ENCODE measurements at regions not wholly inside any gene's neighbourhood (a gene's known extent, or its start where the extent isn't known, plus 50 kb on each side); places are given as distances from the start of the nearest gene placed in this dataset.

DNA sequence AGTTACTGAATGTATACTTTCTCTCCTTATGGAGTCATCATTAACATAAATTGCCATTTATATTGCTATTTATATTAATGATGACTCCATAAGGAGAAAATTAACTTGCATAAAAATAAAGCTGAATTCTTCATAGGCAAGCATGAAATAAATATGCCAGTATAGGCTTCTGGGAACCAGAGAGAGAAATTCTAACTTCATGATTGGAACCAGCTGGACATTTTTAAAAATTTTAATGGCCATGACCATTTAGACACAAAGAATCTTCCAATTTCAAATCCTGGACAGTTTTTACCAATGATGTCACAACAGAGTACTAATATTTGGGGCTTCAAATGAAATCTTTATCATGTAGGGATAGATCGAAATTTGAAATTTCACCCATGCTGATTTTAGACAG lies 268.7 kb downstream of the PTGER3 start:
- in situ Hi-C loops (cut with HindIII; ENCODE audit: extremely low pct_ligation_motif_present, low pct_unique_long_range_greater_than_20kb), result no loop called here
- 0% methylated on average over 1 of the region's 1 CpG for WGBS (ENCODE audit: low lambda C conversion rate)
- POLR2A ChIA-PET, result no interaction called here

DNA sequence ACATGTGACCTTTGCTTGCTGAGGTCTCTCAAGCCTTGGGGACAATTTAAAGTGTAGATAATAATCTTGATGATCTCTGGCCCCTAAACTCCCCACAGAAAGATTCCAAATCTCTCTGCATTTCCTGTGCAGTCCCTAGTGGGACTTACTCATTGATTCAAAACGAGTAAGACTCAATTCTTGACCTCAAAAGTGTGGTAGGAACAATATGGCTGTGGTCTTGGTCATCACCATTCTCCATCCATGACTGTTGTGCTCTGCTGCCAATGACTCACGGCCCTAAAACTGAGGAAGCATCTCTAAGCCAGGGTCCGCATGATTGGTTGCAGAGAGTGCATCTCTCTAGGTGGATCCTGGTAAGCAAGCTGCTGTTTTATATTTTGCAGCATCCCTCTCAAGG lies 268.0 kb downstream of the PTGER3 start:
- FAIRE-seq, result no peak

More for the DNA sequence above, 268.7 kb downstream of the PTGER3 start:
- H3K9me3 ChIP-seq (ENCODE audit: low read length), result no peaks in the 10 kb centered on the region
- H3K36me3 ChIP-seq (replicated peaks in 1 of 2; ENCODE audit: control insufficient read depth in 1 of 2, insufficient read depth in 2 of 2, low read length in 2 of 2), result no peaks in the 10 kb centered on the region
- no peak for FAIRE-seq
- H3K4me3 ChIP-seq (replicated peaks in 1 of 3; ENCODE audit: insufficient read depth in 1 of 3, low read depth in 2 of 3, low read length in 3 of 3), result no peak overlapping the region
- no peak overlapping the region for H3K9ac ChIP-seq (ENCODE audit: insufficient read depth, low read depth, low read length)
- H3K27me3 ChIP-seq (ENCODE audit: control insufficient read depth in 1 of 2, insufficient read depth in 2 of 2, low read length in 2 of 2), result no peaks in the 10 kb centered on the region
- H4K20me1 ChIP-seq (ENCODE audit: insufficient read depth, low read length), result no peaks in the 10 kb centered on the region
- no peak overlapping the region for H2AFZ ChIP-seq (ENCODE audit: low read length)
- no peak for ATAC-seq
- BruUV-seq (replicated peaks), result no TSS peak
- no peak overlapping the region for H3K27ac ChIP-seq (ENCODE audit: extremely low read length, insufficient read depth, low read length)
- TF ChIP-seq DNMT1 (CRISPR knock-in tag; IDR thresholded peaks at IDR 0.05) (no peak), KLF6 (CRISPR knock-in tag; IDR thresholded peaks at IDR 0.05) (no peak)
- TF ChIP-seq, protein P1, sequence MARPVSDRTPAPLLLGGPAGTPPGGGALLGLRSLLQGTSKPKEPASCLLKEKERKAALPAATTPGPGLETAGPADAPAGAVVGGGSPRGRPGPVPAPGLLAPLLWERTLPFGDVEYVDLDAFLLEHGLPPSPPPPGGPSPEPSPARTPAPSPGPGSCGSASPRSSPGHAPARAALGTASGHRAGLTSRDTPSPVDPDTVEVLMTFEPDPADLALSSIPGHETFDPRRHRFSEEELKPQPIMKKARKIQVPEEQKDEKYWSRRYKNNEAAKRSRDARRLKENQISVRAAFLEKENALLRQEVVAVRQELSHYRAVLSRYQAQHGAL (CRISPR knock-in tag; IDR thresholded peaks at IDR 0.05; ENCODE audit: not compliant biosample characterization), result no peak
- TF ChIP-seq, protein P2, sequence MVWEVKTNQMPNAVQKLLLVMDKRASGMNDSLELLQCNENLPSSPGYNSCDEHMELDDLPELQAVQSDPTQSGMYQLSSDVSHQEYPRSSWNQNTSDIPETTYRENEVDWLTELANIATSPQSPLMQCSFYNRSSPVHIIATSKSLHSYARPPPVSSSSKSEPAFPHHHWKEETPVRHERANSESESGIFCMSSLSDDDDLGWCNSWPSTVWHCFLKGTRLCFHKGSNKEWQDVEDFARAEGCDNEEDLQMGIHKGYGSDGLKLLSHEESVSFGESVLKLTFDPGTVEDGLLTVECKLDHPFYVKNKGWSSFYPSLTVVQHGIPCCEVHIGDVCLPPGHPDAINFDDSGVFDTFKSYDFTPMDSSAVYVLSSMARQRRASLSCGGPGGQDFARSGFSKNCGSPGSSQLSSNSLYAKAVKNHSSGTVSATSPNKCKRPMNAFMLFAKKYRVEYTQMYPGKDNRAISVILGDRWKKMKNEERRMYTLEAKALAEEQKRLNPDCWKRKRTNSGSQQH (CRISPR knock-in tag; IDR thresholded peaks at IDR 0.05; ENCODE audit: low read depth), result no peak
- intact Hi-C loops (cut with micrococcal nuclease; ENCODE audit: unreplicated experiment), result no loop called here
- H3K79me2 ChIP-seq (ENCODE audit: insufficient read depth, low read length), result no peaks in the 10 kb centered on the region
- CTCF ChIA-PET (ENCODE audit: low intra/inter-chr PET ratio, low total read pairs), result no interaction called here
- no peak overlapping the region for H3K4me2 ChIP-seq (ENCODE audit: low read depth, low read length)
- no peaks in the 10 kb centered on the region for H3K4me1 ChIP-seq (ENCODE audit: insufficient read depth, low read length)
- no peak for DNase-seq (ENCODE audit: low spot score)

More for the DNA sequence above, 268.0 kb downstream of the PTGER3 start:
- Histone ChIP-seq H3K36me3 (replicated peaks in 1 of 2; ENCODE audit: control insufficient read depth in 1 of 2, insufficient read depth in 2 of 2, low read length in 2 of 2) (no peaks in the 10 kb centered on the region), H3K79me2 (ENCODE audit: insufficient read depth, low read length) (no peaks in the 10 kb centered on the region), H3K4me3 (replicated peaks in 1 of 3; ENCODE audit: insufficient read depth in 1 of 3, low read depth in 2 of 3, low read length in 3 of 3) (no peak overlapping the region), H3K27me3 (ENCODE audit: control insufficient read depth in 1 of 2, insufficient read depth in 2 of 2, low read length in 2 of 2) (no peaks in the 10 kb centered on the region), H3K9me3 (ENCODE audit: low read length) (no peaks in the 10 kb centered on the region), H4K20me1 (ENCODE audit: insufficient read depth, low read length) (no peaks in the 10 kb centered on the region), H3K9ac (ENCODE audit: insufficient read depth, low read depth, low read length) (no peak overlapping the region), H2AFZ (ENCODE audit: low read length) (no peak overlapping the region), H3K4me2 (ENCODE audit: low read depth, low read length) (no peak overlapping the region), H3K4me1 (ENCODE audit: insufficient read depth, low read length) (no peaks in the 10 kb centered on the region), H3K27ac (ENCODE audit: extremely low read length, insufficient read depth, low read length) (no peak overlapping the region)
- WGBS (ENCODE audit: low lambda C conversion rate), result 11% methylated on average over 3 of the region's 3 CpGs
- DNase-seq (ENCODE audit: low spot score) (no peak), ATAC-seq (no peak)
- POLR2A ChIA-PET, result no interaction called here
- BruUV-seq (replicated peaks), result no TSS peak
- CTCF ChIA-PET (ENCODE audit: low intra/inter-chr PET ratio, low total read pairs), result no interaction called here
- TF ChIP-seq, protein P3, sequence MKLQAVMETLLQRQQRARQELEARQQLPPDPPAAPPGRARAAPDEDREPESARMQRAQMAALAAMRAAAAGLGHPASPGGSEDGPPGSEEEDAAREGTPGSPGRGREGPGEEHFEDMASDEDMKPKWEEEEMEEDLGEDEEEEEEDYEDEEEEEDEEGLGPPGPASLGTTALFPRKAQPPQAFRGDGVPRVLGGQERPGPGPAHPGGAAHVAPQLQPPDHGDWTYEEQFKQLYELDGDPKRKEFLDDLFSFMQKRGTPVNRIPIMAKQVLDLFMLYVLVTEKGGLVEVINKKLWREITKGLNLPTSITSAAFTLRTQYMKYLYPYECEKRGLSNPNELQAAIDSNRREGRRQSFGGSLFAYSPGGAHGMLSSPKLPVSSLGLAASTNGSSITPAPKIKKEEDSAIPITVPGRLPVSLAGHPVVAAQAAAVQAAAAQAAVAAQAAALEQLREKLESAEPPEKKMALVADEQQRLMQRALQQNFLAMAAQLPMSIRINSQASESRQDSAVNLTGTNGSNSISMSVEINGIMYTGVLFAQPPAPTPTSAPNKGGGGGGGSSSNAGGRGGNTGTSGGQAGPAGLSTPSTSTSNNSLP (IDR thresholded peaks at IDR 0.05; ENCODE audit: low read depth, low read length), result no peak
- TF ChIP-seq ATRX (CRISPR knock-in tag; IDR thresholded peaks at IDR 0.05; ENCODE audit: borderline replicate concordance) (no peak), TARDBP (CRISPR knock-in tag; IDR thresholded peaks at IDR 0.05) (no peak), CREB1 (IDR thresholded peaks at IDR 0.05) (no peak), CREB1 (CRISPR knock-in tag; IDR thresholded peaks at IDR 0.05) (no peak)
- intact Hi-C loops (cut with micrococcal nuclease; ENCODE audit: unreplicated experiment), result no loop called here
- in situ Hi-C loops (cut with HindIII; ENCODE audit: extremely low pct_ligation_motif_present, low pct_unique_long_range_greater_than_20kb), result no loop called here
